Fibroblast of lung (primary cell): ENCODE measurements at regions not wholly inside any gene's neighbourhood (a gene's known extent, or its start where the extent isn't known, plus 50 kb on each side); places are given as distances from the start of the nearest gene placed in this dataset.

ENCODE experiments used
- DNase-seq, 2 donors: peaks; one replicate each; pipeline versions ENCODE4 v3.0.0 to v3.0.0-alpha.2; 2010; ENCODE audit warnings: low read depth in 2 of 2
- H2AFZ ChIP-seq: 2 replicates; pipeline ENCODE4 v1.5.1; 2012; ENCODE audit warnings: low read length, control low read depth, inconsistent platforms
- H3K27ac ChIP-seq: 2 replicates; pipeline ENCODE4 v1.5.1; 2011; ENCODE audit warnings: low read length, control low read depth; ENCODE audit not compliant: insufficient read depth
- H3K27me3 ChIP-seq: 2 replicates; pipeline ENCODE4 v1.5.1; 2011; ENCODE audit warnings: mild to moderate bottlenecking, low read length; ENCODE audit not compliant: control insufficient read depth, insufficient read depth
- H3K36me3 ChIP-seq: 2 replicates; pipeline ENCODE4 v1.5.1; 2011; ENCODE audit warnings: low read length; ENCODE audit not compliant: control insufficient read depth, insufficient read depth
- H3K4me1 ChIP-seq: 2 replicates; pipeline ENCODE4 v1.5.1; 2011; ENCODE audit warnings: low read length; ENCODE audit not compliant: control insufficient read depth, insufficient read depth; ENCODE audit errors: extremely low read depth
- H3K4me2 ChIP-seq: 2 replicates; pipeline ENCODE4 v1.5.1; 2011; ENCODE audit warnings: low read length, control low read depth; ENCODE audit not compliant: insufficient read depth; ENCODE audit errors: extremely low read depth
- H3K4me3 ChIP-seq, 4 experiments: fragments of 200-600 bp in 1 of 4; sonication (generic) in 1 of 4; replicated peaks in 1 of 4; 2 replicates each; pipeline ENCODE4 v1.5.1; 2011 to 2016; ENCODE audit warnings: low read length in 4 of 4, low read depth in 3 of 4, mild to moderate bottlenecking in 3 of 4, control low read depth in 2 of 4, inconsistent platforms in 1 of 4, mixed read lengths in 1 of 4; ENCODE audit not compliant: insufficient read depth in 1 of 4; ENCODE audit errors: control extremely low read depth in 1 of 4
- H3K79me2 ChIP-seq: 2 replicates; pipeline ENCODE4 v1.5.1; 2012; ENCODE audit warnings: mild to moderate bottlenecking, low read length, inconsistent platforms; ENCODE audit not compliant: control insufficient read depth, insufficient read depth
- H3K9ac ChIP-seq: 2 replicates; pipeline ENCODE4 v1.5.1; 2011; ENCODE audit warnings: mild to moderate bottlenecking, low read length, control low read depth; ENCODE audit not compliant: insufficient read depth
- H3K9me3 ChIP-seq: 2 replicates; pipeline ENCODE4 v1.5.1; 2012; ENCODE audit warnings: low read depth, low read length; ENCODE audit not compliant: control insufficient read depth, insufficient read depth
- H4K20me1 ChIP-seq: 2 replicates; pipeline ENCODE4 v1.5.1; 2011; ENCODE audit warnings: low read length; ENCODE audit not compliant: control insufficient read depth, insufficient read depth; ENCODE audit errors: extremely low read depth
- EZH2 ChIP-seq: IDR thresholded peaks from 2 replicates; pipeline ENCODE4 v1.5.1; 2012; ENCODE audit warnings: low read length, control low read depth, mild to moderate bottlenecking; ENCODE audit errors: missing control alignments
- TF ChIP-seq, protein P1 (sequence below), 2 donors: IDR thresholded peaks in 1 of 2; conservative IDR thresholded peaks in 1 of 2; 1 replicate in 1 of 2; 2 replicates in 1 of 2; pipeline ENCODE4 v1.5.1; 2011 to 2012; ENCODE audit warnings: low read length in 2 of 2, control low read depth in 1 of 2, inconsistent platforms in 1 of 2, low read depth in 1 of 2, mild to moderate bottlenecking in 1 of 2

DNA sequence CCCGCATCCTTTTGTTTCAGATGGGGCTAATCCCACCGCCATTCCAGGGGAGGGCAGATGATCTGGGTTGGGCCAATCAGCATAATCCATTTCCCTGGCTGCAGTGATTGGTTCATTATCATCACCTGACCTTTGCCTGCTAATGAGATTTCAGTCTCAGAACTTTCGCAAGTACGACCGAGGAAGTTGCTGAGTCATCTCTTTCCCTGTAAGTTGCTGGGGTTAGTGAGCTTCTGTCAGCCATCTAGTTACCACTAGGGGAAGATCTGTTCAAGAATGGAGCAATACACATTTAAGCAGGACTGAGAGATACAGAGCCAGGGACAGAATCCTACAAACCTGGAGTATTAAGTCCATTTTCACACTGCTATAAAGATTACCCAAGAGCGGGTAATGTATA lies 65.3 kb upstream of the NUDT7 start:
- TF ChIP-seq, protein P1, sequence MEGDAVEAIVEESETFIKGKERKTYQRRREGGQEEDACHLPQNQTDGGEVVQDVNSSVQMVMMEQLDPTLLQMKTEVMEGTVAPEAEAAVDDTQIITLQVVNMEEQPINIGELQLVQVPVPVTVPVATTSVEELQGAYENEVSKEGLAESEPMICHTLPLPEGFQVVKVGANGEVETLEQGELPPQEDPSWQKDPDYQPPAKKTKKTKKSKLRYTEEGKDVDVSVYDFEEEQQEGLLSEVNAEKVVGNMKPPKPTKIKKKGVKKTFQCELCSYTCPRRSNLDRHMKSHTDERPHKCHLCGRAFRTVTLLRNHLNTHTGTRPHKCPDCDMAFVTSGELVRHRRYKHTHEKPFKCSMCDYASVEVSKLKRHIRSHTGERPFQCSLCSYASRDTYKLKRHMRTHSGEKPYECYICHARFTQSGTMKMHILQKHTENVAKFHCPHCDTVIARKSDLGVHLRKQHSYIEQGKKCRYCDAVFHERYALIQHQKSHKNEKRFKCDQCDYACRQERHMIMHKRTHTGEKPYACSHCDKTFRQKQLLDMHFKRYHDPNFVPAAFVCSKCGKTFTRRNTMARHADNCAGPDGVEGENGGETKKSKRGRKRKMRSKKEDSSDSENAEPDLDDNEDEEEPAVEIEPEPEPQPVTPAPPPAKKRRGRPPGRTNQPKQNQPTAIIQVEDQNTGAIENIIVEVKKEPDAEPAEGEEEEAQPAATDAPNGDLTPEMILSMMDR (conservative IDR thresholded peaks at IDR 0.05 in 1 of 2, IDR thresholded peaks at IDR 0.05 in 1 of 2; ENCODE audit: low read depth in 1 of 2, low read length in 2 of 2) = peak in 1 of 2 donors; percentile 3
- TF ChIP-seq EZH2 = no peak
- Histone ChIP-seq H3K27ac (no peak overlapping the region), H4K20me1 (no peaks in the 10 kb centered on the region), H3K9ac (no peak overlapping the region), H3K9me3 (no peaks in the 10 kb centered on the region), H3K36me3 (no peaks in the 10 kb centered on the region), H2AFZ (no peak overlapping the region), H3K4me2 (no peak overlapping the region), H3K4me1 (no peaks in the 10 kb centered on the region), H3K4me3 (no peak overlapping the region), H3K27me3 (no peaks in the 10 kb centered on the region), H3K79me2 (no peaks in the 10 kb centered on the region)
- peak; percentile 22 to 52 for DNase-seq

DNA sequence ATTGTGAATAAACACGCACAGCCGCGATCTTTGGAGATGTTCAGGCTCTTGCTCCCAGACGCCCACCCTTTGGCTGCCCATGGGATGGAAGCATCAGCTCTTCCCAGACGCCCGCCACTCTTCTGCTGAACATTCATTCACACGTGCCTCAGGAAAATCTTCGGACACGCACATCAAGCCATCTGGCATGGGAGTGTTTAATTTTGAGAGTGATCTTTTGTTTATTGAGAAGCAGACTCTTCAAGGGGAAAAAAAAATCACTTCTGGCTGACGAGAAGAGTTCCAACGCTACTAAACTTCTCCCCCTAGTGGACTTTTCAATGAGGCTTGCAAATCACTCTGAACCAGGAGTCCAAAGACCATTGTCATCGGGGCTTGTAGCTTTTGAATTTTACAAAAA lies 62.0 kb upstream of the NUDT7 start:
- no peak overlapping the region for H3K4me2 ChIP-seq

DNA sequence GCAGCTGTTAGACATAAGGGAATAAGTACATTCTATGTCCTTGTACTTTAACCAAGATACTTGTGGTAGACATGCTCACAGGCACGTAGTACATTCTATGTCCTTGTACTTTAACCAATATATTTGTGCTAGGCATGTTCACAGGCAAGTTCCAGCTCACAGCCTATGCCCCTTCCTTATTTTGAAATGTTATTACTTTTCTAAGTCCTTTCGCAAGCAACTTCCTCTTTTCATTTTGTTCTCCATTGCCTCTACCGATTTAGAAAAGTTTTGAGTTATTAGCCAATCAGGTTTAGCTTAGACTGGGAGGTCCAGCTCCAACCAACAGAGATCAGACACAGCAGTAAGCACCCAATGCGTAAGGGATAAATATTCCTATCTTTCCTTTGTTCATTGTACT lies 60.1 kb upstream of the NUDT7 start:
- Histone ChIP-seq H3K4me1 (no peaks in the 10 kb centered on the region), H3K4me2 (no peak overlapping the region), H4K20me1 (no peaks in the 10 kb centered on the region), H3K9me3 (no peaks in the 10 kb centered on the region), H2AFZ (no peak overlapping the region), H3K79me2 (no peaks in the 10 kb centered on the region), H3K27ac (no peak overlapping the region), H3K4me3 (no peak overlapping the region), H3K27me3 (no peaks in the 10 kb centered on the region), H3K36me3 (no peaks in the 10 kb centered on the region), H3K9ac (no peak overlapping the region)
- TF ChIP-seq EZH2 = no peak
- TF ChIP-seq, protein P1 (conservative IDR thresholded peaks at IDR 0.05 in 1 of 2, IDR thresholded peaks at IDR 0.05 in 1 of 2; ENCODE audit: low read depth in 1 of 2, low read length in 2 of 2) = no peak
- no peak for DNase-seq

More for the DNA sequence above, 62.0 kb upstream of the NUDT7 start:
- DNase-seq = peak; percentile 52 to 73
- TF ChIP-seq, protein P1 (conservative IDR thresholded peaks at IDR 0.05 in 1 of 2, IDR thresholded peaks at IDR 0.05 in 1 of 2; ENCODE audit: low read depth in 1 of 2, low read length in 2 of 2) = peak; percentile 77 to 80
- no peak for TF ChIP-seq EZH2
- H3K36me3 ChIP-seq = no peaks in the 10 kb centered on the region
- H3K79me2 ChIP-seq = no peaks in the 10 kb centered on the region
- H4K20me1 ChIP-seq = no peaks in the 10 kb centered on the region
- H3K9me3 ChIP-seq = no peaks in the 10 kb centered on the region
- H3K27ac ChIP-seq = no peak overlapping the region
- H3K4me1 ChIP-seq = no peaks in the 10 kb centered on the region
- no peak overlapping the region for H3K9ac ChIP-seq
- H3K4me3 ChIP-seq = peak overlapping the region in 1 of 4 experiments; percentile 38
- H2AFZ ChIP-seq = no peak overlapping the region
- H3K27me3 ChIP-seq = no peaks in the 10 kb centered on the region
